GM21786 (cell line): ENCODE measurements at regions not wholly inside any gene's neighbourhood (a gene's known extent, or its start where the extent isn't known, plus 50 kb on each side); places are given as distances from the start of the nearest gene placed in this dataset.

Experiments used
- ATAC-seq: cut with Tn5 transposase; IDR thresholded peaks from one replicate; pipeline ENCODE4 v1.9.1; 2021; ENCODE audit not compliant: unreplicated experiment

DNA sequence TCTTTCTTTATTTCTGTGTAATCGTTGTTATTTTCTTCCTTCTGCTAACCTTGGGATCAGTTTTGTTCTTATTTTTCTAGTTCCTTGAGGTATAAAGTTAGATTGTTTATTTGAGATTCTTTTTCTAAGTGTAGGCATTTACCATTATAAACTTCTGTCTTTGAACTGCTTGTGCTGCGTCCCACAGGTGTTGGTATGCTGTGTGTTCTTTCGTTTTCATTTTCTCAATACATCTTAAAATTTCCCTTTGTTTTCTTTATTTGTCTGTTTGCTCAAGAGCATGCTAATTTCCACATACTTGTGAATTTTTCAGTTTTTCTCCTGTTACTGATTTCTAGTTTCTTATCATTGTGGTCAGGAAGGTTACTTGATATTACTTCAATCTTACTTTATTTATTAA lies 873.8 kb upstream of the GCFC2 start:
- peak; percentile 67 for ATAC-seq

DNA sequence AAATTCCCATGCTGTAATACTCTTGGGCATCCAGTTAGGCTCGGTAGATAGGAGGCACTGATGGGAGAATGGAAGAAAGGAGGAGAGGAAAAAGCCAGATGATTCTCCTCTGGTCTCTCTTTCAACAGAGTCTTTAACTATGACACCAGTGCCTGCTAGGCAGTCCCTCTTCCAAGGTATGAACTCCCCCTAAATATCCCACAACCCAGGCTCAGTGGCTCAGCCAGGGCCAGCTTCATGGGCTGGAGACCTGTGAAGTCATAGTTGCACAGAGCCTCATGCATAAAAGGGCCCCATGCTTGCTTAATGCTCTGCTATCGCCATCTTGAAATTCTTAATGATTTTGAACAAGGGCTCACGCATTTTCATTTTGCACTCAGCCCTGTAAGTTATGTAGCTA lies 869.2 kb upstream of the GCFC2 start:
- ATAC-seq, result no peak

DNA sequence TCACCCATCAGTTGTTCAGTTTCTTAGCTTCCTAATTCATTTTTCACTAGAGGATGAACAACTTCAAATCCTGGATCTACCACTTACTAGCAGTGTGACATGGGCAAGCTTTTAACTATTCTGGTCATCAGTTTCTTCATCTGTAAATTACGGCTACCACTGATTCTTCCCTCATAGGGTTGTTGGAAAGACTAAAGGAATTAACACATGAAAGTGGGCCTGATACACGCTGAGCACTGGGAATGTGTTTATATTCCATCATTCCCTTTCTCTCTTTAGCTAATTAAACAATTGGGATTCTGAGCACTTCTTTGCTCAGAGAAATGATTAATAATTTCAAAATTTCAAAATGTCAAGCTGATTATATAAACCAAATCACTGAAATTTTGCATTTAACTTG lies 862.3 kb upstream of the GCFC2 start:
- no peak for ATAC-seq

- ATAC-seq, result no peak
Measured at GRCh38 chr2:76569819-76570218, 859.1 kb upstream of the GCFC2 start.

- ATAC-seq, result no peak
Measured at GRCh38 chr2:76567478-76567877, 856.8 kb upstream of the GCFC2 start.

- no peak for ATAC-seq
Measured at GRCh38 chr2:76564734-76565133, 854.0 kb upstream of the GCFC2 start.

DNA sequence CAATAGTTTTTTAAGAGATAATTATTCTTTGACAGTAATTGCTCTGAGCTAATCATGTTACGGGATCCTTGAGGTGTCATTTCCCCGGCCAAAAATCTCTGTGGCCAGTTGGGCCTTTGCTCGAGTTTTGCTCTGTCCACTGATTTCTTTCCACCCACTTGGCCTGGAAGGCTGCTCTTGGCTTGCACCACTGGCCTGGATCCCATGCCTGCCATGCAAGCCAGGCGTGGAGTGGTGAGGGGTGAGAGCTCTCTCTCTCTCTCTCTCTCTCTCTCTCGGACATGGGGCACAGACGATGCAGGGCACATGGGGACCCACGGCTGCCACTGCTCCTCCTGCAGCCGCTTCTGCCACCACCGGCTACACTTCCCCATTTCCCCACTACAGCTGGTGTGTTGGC lies 853.0 kb upstream of the GCFC2 start:
- ATAC-seq, result no peak

- no peak for ATAC-seq
Measured at GRCh38 chr2:76558157-76558556, 847.4 kb upstream of the GCFC2 start.

DNA sequence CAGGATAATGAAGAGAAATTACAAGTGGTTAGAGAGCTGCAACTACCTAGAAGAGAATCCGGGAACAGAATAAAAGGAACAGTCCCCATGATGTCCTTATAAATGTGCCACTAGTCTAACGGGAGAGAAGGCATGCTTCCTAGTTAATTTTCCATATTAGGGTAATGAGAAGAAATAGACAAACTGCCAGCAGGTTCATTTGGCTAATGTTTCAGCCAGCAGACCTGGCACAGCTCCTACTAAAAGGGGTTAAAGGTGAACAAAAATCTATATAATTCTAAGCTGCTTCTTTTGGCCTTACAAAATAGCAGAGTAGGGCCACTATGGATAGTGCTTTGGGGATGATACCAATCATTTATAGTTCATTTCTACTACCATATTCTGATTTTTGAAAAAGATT lies 845.3 kb upstream of the GCFC2 start:
- ATAC-seq, result no peak

DNA sequence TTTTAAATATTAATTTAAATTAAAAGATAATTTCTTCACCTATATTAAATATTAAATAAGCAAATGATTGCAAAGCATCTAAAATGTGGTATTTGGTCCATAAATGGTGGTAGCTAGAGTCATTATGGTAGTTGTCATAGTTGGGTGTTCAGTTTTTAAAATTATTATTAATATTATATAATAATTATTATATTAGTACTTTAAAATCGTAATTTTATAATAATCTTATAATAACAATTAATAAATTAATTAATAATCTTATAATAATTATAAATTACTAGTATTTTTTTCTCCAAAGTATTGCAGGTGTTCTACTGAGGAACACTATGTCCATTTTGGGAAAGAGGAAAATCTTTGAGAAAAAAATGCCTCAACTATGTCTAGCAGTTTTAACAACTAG lies 835.5 kb upstream of the GCFC2 start:
- no peak for ATAC-seq

- ATAC-seq, result no peak
Measured at GRCh38 chr2:76544901-76545300, 834.2 kb upstream of the GCFC2 start.

- ATAC-seq, result no peak
Measured at GRCh38 chr2:76517574-76517909, 806.8 kb upstream of the GCFC2 start.

DNA sequence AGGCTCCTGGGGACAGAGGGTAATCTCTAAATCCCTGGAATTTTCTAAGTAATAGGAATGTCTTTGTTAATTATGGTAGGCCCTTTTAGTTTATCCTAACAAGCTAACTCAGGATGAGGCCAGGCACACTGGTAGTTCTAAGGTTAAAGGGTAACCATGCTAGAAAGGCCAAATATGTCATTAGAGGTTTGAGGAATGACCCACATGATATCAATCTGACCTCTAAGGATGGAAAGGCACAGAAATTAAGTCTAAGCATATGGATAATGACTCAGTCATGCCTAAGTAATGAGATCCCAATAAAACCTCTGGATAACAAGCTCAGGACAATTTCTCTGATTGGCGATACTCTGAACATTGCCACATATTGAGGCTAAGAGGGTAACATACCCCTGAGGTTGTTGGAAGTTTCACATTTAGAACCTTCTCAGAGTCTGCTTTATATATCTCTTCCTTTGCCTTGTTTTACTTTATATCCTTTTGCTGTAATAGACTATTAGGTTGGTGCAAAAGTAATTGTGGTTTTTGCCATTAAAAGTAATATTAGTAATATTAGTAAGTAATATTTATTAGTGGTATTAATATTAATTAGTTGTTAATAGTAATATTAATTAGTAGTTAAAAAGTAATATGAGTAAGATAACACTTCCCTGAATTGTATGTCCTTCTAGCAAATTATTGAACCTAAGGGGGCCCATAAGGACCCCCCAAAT lies 806.3 kb upstream of the GCFC2 start:
- ATAC-seq, result no peak

- ATAC-seq, result no peak
Measured at GRCh38 chr2:76512201-76512820, 801.6 kb upstream of the GCFC2 start.

DNA sequence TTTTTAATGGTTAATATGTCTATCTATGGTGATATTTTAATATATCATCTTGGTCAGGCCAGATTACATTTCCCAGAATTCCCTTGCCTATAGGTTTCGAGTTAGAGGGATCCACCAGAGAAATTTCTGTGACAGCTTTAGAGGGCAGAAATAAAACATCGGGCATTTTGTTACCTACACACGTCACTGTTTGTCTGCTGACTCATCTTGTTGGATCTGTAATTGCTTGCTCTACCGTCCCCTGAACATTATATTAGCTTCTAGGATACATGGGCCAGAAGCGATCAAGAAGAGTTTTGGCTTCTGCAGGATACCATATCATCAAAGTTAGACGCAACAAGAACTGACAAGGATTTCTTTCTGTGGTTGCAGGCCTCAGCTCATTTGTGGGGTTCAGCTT lies 795.8 kb upstream of the GCFC2 start:
- ATAC-seq, result no peak

DNA sequence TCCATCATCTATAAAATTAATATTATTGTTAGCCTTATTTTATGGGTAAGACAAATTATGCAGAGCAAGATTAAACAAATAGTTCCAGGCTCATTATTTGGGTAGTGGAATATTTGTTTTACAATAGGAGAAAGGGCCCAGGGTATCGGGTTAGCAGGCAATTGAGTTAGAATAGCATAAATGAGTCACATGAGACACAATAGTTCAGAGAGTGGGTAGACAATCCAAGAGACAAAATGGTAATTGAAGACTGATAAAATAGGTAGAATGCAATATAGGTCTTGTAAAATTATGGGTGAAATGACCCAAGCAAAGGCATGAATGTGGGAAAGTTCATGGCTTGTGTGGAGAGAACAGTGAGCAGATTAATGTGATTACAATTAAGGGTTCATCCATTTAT lies 790.9 kb upstream of the GCFC2 start:
- no peak for ATAC-seq

- no peak for ATAC-seq
Measured at GRCh38 chr2:76498360-76498759, 787.6 kb upstream of the GCFC2 start.

- ATAC-seq, result no peak
Measured at GRCh38 chr2:76491503-76491902, 780.8 kb upstream of the GCFC2 start.

DNA sequence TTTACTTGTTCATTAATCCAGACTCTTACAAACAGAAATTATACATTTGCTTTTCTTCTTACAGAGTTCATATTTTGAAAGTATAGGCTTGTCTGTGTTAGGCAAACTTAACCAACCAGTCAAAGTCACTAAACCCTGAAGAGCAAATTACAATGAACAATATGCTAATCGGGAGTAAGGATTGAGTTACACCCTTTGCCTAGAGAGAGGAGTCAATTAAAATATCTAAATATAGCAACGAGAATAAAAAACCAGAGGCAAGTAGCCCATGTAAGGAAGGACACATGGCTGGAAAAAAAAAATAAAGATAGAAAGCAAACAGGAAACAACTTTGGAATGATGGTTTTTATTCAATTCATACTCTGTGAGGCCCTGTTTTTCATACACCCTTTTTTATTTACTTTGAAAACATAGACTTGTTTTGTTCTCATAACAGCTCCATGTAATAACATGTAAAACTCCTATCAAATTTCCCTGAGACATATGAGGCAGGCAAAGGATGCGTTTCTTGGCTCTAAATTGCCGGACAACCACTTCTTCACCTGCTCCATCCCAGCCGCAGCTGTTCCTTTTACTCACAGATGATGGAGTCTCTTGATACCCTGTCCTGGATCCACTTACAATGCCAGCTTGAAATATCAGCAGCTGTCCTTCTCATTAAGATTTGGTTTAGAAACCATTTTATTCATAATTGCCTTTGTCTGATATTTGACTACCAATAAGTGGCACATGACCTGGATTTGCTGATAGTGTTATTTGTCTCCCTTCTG lies 767.7 kb upstream of the GCFC2 start:
- ATAC-seq, result no peak

GRCh38 chr2:76472946-76473345 lies 762.2 kb upstream of the GCFC2 start:
- ATAC-seq, result no peak

- ATAC-seq, result no peak
Measured at GRCh38 chr2:76469066-76469465, 758.4 kb upstream of the GCFC2 start.

DNA sequence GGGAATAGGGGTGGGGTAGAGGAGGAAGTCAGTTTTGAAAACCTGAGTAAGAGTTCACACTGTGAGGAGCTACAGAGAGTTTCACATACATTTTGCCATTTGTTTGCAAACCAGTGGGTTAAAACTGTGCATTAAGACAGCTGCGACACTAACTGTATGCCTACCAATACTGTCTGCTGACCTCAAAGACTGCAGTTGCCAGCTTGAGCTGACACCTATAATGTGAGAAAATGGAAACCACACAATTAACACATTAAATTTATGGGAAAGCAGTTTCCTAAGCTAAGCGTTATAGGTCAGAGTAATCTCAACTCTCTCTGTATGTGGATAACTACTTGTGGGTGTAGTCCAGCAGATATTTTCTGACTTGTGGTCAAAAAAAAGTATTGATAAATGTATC lies 756.6 kb upstream of the GCFC2 start:
- ATAC-seq, result no peak
